GM21367 (cell line): ENCODE measurements at regions not wholly inside any gene's neighbourhood (a gene's known extent, or its start where the extent isn't known, plus 50 kb on each side); places are given as distances from the start of the nearest gene placed in this dataset.
"Not testable (repeated sequence)": the region's sequence is repeated elsewhere in the genome, so short reads cannot be mapped to it uniquely, and the experiment has no call there.

Source experiments
- ATAC-seq: cut with Tn5 transposase; IDR thresholded peaks from one replicate; pipeline ENCODE4 v1.9.1; 2021; ENCODE audit not compliant: unreplicated experiment

GRCh38 chr3:88657459-88657858 is 450.0 kb upstream of the EPHA3 start:
- ATAC-seq, result no peak

GRCh38 chr3:88661433-88661824 is 446.0 kb upstream of the EPHA3 start:
- no peak for ATAC-seq

- no peak for ATAC-seq
These were observed 439.2 kb upstream of the EPHA3 start for GRCh38 chr3:88668180-88668579.

- no peak for ATAC-seq
These were observed 435.8 kb upstream of the EPHA3 start for GRCh38 chr3:88671573-88671972.

GRCh38 chr3:88677298-88677697 is 430.1 kb upstream of the EPHA3 start:
- no peak for ATAC-seq

DNA sequence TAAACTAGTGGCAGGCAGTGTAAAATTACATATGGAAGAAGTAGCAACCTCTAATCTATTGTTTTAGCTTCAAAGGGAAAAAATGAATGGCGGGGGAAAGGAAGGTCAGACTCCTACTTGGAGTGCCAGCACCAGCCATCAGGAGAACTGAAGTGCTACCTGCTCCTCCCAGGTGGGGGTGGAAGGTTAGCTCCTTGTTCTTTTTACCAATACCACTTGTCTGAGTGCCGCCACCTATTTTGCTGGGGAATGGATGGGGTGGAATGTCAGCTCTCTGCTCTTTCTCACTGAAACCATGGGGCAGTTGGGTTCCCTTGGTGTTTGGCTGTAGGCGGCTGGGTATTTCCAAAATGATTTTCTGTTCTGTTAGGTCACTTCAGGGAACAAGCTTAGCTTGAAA is 428.7 kb upstream of the EPHA3 start:
- no peak for ATAC-seq

DNA sequence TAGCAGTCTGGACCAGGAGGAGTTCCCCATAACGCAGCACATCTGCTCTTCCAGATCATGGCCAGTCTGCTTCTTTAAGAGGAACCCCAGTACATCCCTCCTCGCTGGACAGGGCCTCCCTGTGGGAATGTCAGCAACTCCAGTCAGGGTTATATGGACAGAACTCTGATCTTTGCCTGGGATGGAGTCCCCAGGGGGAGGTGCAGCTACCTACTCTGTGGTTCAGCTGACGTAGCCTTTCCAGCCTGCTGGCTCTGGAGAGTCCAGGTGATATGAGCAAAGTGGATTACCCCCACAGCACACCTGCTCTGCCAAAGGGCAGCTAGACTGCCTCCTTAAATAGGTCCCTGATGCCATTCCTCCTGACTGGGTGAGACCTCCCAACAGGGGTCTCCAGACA is 417.1 kb upstream of the EPHA3 start:
- ATAC-seq, result no peak

GRCh38 chr3:88691081-88691480 is 416.3 kb upstream of the EPHA3 start:
- ATAC-seq, result no peak

- no peak for ATAC-seq
These were observed 403.8 kb upstream of the EPHA3 start for GRCh38 chr3:88703501-88704059.

GRCh38 chr3:88704338-88704737 is 403.1 kb upstream of the EPHA3 start:
- no peak for ATAC-seq

DNA sequence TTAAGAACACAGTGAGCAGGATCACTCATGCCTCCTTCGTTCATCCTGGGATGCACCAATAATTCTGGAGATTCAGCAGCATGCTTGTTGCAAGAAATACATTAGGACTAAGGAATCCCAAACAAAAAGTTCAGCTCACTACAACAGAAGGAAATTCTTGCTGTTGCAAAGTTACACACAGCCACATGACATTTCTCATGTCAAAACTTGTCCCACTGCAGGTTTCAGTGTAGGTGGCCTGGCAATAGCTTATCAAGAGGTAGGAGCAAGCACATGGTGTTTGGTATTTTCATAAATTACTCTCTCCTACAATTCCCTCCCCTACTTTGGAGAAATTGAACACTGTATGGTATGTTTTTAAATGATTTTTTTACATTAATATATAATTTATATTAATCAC is 399.6 kb upstream of the EPHA3 start:
- no peak for ATAC-seq

DNA sequence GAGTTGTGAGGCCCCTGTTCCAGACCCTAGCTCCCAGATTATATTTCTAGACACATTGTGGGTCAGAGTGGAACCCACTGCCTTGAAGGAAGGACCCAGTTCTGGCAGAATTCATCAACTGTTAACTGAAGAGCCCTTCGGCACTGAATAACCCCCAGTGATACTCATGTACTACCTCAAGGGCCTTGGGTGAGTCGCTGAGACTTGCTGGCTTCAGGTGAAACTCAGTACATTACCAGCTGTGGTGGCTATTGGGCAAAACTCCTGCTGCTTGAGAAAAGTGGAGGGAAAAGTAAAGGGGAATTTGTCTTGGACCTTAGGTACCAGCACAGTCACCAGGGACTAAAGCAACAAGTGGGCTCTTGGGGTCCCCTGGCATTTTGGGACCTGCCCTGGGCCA is 394.9 kb upstream of the EPHA3 start:
- ATAC-seq, result no peak

DNA sequence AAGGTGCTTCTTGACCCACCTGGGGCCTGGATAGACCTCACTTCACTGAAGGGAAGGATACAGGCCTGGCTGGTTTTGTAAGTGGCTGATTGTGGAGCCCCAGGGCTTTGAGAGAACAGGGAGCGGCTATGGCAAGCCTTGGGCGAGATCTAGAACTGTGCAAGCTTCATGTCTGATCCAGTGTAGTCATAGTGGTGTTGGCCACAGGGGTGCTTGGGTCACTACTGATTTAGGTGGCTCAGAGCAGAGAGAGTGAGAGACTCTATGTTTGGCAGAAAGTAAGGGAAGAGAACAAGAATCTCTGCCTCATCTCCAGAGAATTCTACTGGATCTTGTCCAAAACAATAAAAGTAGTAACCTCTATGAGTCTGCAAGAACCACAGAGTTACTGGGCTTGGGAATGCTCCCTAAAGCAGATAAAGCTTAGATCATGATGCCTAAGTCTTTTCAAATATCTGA is 394.2 kb upstream of the EPHA3 start:
- ATAC-seq, result no peak

DNA sequence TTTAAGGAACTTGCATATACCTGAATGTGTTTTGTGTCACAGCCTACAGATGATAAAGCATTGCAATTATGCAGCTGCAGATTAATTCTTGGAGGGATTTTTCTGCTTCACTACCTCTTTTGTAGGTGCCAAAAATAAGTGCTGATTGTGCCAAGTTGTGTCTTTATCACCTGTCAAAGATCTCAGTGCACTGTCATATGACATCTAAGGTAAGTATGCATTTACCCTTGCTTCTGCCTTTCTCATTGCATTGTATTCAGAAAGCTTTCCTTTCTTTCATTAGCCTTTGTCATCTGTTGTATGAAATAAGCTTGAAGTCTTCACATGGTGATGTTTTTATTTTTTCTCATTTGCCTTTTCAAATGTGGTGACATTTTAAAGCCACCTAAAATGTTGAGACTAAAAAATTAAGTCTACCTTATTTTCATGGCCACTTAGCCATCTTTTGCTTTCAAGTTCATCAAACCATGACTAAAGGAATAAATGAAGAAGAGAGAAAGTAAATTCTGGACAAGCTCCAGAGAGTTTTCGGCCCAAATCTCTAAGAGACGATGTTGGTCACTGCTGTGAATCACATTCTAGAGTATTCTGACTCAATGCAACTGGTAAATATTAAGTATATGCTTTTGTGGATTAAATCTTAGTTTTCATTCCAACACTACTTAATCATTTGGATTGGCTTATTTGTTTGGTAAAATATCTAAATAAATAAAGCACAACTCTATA is 381.8 kb upstream of the EPHA3 start:
- ATAC-seq, result no peak

DNA sequence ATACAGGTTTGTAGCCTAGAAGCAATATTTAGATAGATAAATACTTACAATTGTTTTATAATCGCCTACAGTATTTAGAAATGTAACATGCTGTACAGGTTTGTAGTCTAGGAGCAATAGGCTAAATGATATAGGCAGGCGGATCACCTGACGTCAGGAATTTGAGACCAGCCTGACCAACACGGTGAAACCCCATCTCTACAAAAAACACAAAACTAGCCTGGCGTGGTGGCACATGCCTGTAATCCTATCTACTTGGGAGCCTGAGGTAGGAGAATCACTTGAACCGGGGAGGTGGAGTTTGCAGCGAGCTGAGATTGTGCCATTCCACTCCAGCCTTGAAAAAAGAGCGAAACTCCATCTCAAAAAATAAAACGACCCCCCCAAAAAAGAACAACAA is 375.2 kb upstream of the EPHA3 start:
- no peak for ATAC-seq

- no peak for ATAC-seq
These were observed 365.3 kb upstream of the EPHA3 start for GRCh38 chr3:88742106-88742505.

DNA sequence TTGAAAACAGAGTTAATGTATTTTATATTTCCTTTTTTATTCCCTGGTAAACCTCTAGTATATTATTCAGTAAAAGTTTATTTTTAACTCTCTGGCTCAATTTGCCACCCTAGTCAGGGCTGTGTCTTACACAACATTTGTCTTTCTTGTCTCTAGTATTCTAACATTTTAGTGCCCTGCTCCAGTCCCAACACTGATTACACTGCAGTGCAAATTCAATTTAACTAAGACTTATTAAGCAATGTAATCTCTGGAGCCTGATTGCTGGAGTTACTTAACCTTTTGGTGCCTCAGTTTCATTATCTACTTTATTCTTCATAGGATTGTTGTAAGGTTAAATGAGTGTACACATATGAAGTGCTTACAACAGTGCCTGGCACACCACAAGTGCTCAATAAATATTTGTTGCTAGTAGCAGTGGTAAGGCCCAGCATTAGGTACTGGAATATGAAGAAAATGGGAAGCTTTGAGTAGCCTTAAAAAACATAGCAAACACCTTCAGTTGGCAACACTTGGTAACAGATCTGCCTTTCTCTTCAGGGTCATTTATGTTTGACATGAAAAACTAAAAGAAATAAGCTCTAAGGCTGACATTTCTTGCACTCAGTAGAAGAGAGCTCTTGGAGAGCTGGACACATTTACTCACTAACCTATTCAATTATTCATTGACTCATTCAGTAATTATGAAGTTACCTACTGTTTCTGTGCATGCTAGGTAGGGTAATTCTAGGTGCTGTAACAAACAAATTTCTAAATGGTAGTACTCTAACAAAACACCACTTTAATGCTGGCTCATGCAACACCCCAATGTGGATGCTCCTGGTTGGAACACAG is 364.5 kb upstream of the EPHA3 start:
- no peak for ATAC-seq

DNA sequence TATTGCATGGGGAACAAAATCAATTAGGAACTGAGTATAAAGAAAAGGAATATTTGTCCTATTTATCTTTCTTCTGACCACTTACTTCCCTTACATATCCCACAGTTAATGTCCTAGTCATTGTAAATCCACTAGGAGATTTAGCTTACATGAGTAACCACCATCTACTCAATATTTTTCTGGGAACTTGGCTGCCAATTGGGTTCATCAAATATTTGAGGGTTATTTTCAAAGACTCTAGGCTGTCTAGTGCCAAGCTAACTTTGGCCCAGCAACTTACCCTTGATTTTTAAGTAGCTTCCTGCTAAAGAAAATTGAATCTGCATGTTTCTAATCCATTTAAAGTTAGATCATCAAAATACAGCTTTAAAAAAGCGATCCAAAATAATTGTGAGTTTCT is 362.5 kb upstream of the EPHA3 start:
- no peak for ATAC-seq

DNA sequence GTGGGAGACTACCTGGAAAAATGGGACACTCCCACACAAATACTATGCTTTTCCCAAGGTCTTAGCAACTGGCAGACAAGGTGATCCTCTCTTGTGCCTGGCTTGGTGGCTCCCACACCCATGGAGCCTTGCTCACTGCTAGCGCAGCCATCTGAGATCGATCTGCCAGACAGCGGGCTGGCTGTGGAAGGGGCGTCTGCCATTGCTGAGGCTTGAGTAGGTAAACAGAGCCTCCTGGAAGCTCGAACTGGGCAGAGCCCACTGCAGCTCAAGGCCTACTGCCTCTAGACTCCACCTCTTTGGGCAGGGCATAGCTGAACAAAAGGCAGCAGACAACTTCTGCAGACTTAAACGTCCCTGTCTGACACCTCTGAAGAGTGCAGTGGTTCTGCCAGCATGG is 360.3 kb upstream of the EPHA3 start:
- not testable (repeated sequence) for ATAC-seq

GRCh38 chr3:88758676-88759075 is 348.7 kb upstream of the EPHA3 start:
- no peak for ATAC-seq

DNA sequence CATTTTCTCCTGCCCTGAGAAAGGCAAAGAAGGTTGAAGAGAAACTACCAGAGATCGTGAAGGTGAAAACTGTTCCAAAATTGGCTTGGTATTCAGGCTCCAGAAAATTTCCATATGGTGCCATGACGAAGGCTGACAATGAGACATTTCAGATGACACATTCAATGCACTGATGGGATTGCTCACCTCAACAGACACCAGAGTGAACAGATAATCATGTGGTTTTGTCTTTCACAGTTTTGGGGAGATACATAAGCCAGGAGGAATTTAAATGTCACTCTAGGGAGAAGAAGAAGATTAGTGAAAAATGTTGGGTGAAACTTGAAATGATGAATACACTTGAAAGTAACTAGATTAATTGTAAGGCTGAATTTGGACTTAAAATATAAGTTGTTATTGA is 339.7 kb upstream of the EPHA3 start:
- no peak for ATAC-seq

- ATAC-seq, result no peak
These were observed 333.7 kb upstream of the EPHA3 start for GRCh38 chr3:88773766-88774165.
